ENCODE measurements at regions not wholly inside any gene's neighbourhood (a gene's known extent, or its start where the extent isn't known, plus 50 kb on each side); places are given as distances from the start of the nearest gene placed in this dataset.

- no peaks in the 10 kb centered on the region for H3K79me2 ChIP-seq (replicated peaks; ENCODE audit: insufficient read depth)
- no peaks in the 10 kb centered on the region for H3K27me3 ChIP-seq (ENCODE audit: insufficient read depth)
- H3K4me1 Mint-ChIP-seq: no peaks in the 10 kb centered on the region
- H3F3A ChIP-seq (replicated peaks; ENCODE audit: low read depth): no peaks in the 10 kb centered on the region
- H3K4me2 ChIP-seq: no peak overlapping the region
- no peaks in the 10 kb centered on the region for H3K4me1 ChIP-seq (ENCODE audit: insufficient read depth)
- ATAC-seq (no peak), DNase-seq (ENCODE audit: low spot score) (no peak)
- H3K9me3 Mint-ChIP-seq: no peaks in the 10 kb centered on the region
- no peak overlapping the region for H3K27ac Mint-ChIP-seq
- no peak overlapping the region for H3K27ac ChIP-seq (ENCODE audit: low read depth)
- H3K4me3 Mint-ChIP-seq: no peak overlapping the region
- H4K20me1 ChIP-seq (replicated peaks; ENCODE audit: insufficient read depth): no peaks in the 10 kb centered on the region
- no peaks in the 10 kb centered on the region for H3K9me2 ChIP-seq (ENCODE audit: insufficient read depth)
- H3K36me3 ChIP-seq (ENCODE audit: insufficient read depth): no peaks in the 10 kb centered on the region
- H3K4me3 ChIP-seq: no peak overlapping the region
- no peaks in the 10 kb centered on the region for H3K36me3 Mint-ChIP-seq (ENCODE audit: low read depth)
- H2AFZ ChIP-seq: no peak overlapping the region
- TF ChIP-seq EZH2phosphoT487 (IDR thresholded peaks at IDR 0.05; ENCODE audit: unreplicated experiment) (no peak), JUNB (IDR thresholded peaks at IDR 0.05; ENCODE audit: unreplicated experiment) (no peak), CREB1 (CRISPR knock-in tag; IDR thresholded peaks at IDR 0.05; ENCODE audit: low read depth) (no peak), POLR2AphosphoS5 (IDR thresholded peaks at IDR 0.05; ENCODE audit: low read depth) (no peak), ZNF331 (CRISPR knock-in tag; IDR thresholded peaks at IDR 0.05; ENCODE audit: low read depth) (no peak), NANOG (IDR thresholded peaks at IDR 0.05; ENCODE audit: borderline replicate concordance) (no peak), REST (IDR thresholded peaks at IDR 0.05; ENCODE audit: unreplicated experiment) (no peak), ETS1 (IDR thresholded peaks at IDR 0.05) (no peak), CTCF (conservative IDR thresholded peaks at IDR 0.05; ENCODE audit: low read depth in 2 of 2) (no peak), STAT1 (IDR thresholded peaks at IDR 0.05; ENCODE audit: unreplicated experiment) (no peak), ZNF462 (CRISPR knock-in tag; IDR thresholded peaks at IDR 0.05) (no peak), ZNF114 (CRISPR knock-in tag; IDR thresholded peaks at IDR 0.05) (no peak), EZH2 (IDR thresholded peaks at IDR 0.05; ENCODE audit: low read depth, unreplicated experiment) (no peak)
- H3K27me3 Mint-ChIP-seq (ENCODE audit: insufficient read depth, low read depth, poor library complexity): peaks cover 17% of the 10 kb centered on the region
Observed at GRCh38 chr15:66945842-66946241, 119.6 kb upstream of the SMAD3 start.

Measured in GM23338 (cell line).